Suprapubic skin (tissue), 4 donors: ENCODE measurements at regions not wholly inside any gene's neighbourhood (a gene's known extent, or its start where the extent isn't known, plus 50 kb on each side); places are given as distances from the start of the nearest gene placed in this dataset.

Experiments
- DNase-seq, 2 donors: peaks; one replicate each; pipeline ENCODE4 v3.0.0-alpha.2; 2019; ENCODE audit warnings: low spot score in 2 of 2
- H3K27ac ChIP-seq: fragments of 200-600 bp; sonication (generic); one replicate; pipeline ENCODE4 v1.5.1; 2019
- H3K27me3 ChIP-seq: fragments of 200-600 bp; sonication (generic); one replicate; pipeline ENCODE4 v1.5.1; 2019
- H3K36me3 ChIP-seq: fragments of 200-600 bp; sonication (generic); one replicate; pipeline ENCODE4 v1.5.1; 2019
- H3K4me1 ChIP-seq: fragments of 200-600 bp; sonication (generic); one replicate; pipeline ENCODE4 v1.5.1; 2019
- H3K4me3 ChIP-seq: fragments of 200-600 bp; sonication (generic); one replicate; pipeline ENCODE4 v1.5.1; 2019; ENCODE audit warnings: mild to moderate bottlenecking
- H3K9me3 ChIP-seq: fragments of 200-600 bp; sonication (generic); one replicate; pipeline ENCODE4 v1.5.1; 2019
- CTCF ChIP-seq, 2 donors: fragments of 200-600 bp in 1 of 2; fragments of 450-650 bp in 1 of 2; sonication (generic) in 1 of 2; IDR thresholded peaks; one replicate each; pipeline ENCODE4 v1.5.1; 2016 to 2019; ENCODE audit warnings: antibody characterized with exemption in 2 of 2, mild to moderate bottlenecking in 1 of 2, moderate library complexity in 1 of 2
- EP300 ChIP-seq: sonication (generic); formaldehyde crosslinking; IDR thresholded peaks from one replicate; pipeline ENCODE4 v1.6.1; 2017; ENCODE audit warnings: antibody characterized with exemption
- POLR2A ChIP-seq, 2 donors: fragments of 450-650 bp; IDR thresholded peaks; one replicate each; pipeline ENCODE4 v1.6.1; 2017; ENCODE audit warnings: antibody characterized with exemption in 2 of 2, mild to moderate bottlenecking in 2 of 2, moderate library complexity in 2 of 2
- POLR2AphosphoS5 ChIP-seq, 3 donors: sonication (generic); formaldehyde crosslinking; IDR thresholded peaks; one replicate each; pipeline ENCODE4 v1.6.1; 2017; ENCODE audit warnings: antibody characterized with exemption in 3 of 3
- WGBS: methylation state at CpG from one replicate; pipeline ENCODE4 v1.1.5; 2018; 5-methylcytosine and 5-hydroxymethylcytosine counted together

DNA sequence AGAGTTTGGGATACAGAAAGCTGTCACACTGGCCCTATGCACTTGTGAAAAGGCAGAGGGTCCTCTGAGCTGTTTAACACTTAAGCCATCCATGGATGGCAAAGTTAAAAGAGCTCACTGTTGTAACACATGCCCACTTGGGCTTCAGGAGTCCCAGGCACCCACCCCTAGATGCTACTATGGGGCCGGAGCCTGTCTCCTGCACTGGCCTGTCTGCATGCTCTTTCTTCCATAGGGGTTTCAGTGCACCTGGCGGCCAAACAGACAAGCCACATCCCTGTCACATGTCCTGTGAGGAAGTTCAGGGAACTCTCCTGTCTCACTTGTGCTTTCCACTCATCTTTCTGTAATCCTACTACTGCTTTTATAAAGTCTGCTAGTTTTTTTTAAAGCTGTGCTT lies 2586.0 kb downstream of the PCDH7 start:
- DNase-seq: no peak
- Histone ChIP-seq H3K27ac (no peak overlapping the region), H3K36me3 (no peaks in the 10 kb centered on the region), H3K27me3 (no peaks in the 10 kb centered on the region), H3K4me3 (no peak overlapping the region), H3K4me1 (no peaks in the 10 kb centered on the region), H3K9me3 (no peaks in the 10 kb centered on the region)
- no peak for TF ChIP-seq POLR2AphosphoS5 (IDR thresholded peaks at IDR 0.05)
- TF ChIP-seq EP300: no peak
- no peak for TF ChIP-seq POLR2A (IDR thresholded peaks at IDR 0.05)
- TF ChIP-seq CTCF (IDR thresholded peaks at IDR 0.05): no peak
- 92% methylated on average over 2 of the region's 2 CpGs for WGBS

- no peaks in the 10 kb centered on the region for H3K4me1 ChIP-seq
- no peaks in the 10 kb centered on the region for H3K36me3 ChIP-seq
- 86% methylated on average over 2 of the region's 2 CpGs for WGBS
- no peaks in the 10 kb centered on the region for H3K9me3 ChIP-seq
- no peak for DNase-seq
- H3K27me3 ChIP-seq: no peaks in the 10 kb centered on the region
- no peak overlapping the region for H3K27ac ChIP-seq
- H3K4me3 ChIP-seq: no peak overlapping the region
- TF ChIP-seq POLR2A (IDR thresholded peaks at IDR 0.05): no peak
- no peak for TF ChIP-seq POLR2AphosphoS5 (IDR thresholded peaks at IDR 0.05)
- TF ChIP-seq CTCF (IDR thresholded peaks at IDR 0.05): no peak
- no peak for TF ChIP-seq EP300
Observed at GRCh38 chr4:33316033-33316432, 2595.9 kb downstream of the PCDH7 start.

DNA sequence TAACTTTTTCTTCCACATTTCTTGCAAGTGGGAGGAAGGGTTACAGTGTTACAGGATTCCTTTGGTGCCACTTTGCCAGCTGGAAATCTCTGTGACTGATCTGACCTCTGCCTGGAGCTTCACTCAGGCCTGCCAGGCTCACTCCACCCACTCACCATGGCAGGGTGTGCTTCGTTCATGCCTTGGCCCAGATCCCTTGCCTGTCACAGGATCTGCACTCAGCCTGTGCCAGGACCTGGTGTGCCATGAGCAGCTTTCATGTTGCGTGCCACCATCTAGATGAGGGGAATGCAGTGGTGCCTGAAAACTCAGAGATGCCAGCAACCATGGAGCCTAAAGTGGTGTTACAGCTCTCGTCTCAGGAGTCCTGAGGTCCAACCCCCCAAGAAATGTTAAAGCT lies 2596.4 kb downstream of the PCDH7 start:
- no peak overlapping the region for H3K27ac ChIP-seq
- no peaks in the 10 kb centered on the region for H3K27me3 ChIP-seq
- no peak for TF ChIP-seq POLR2AphosphoS5 (IDR thresholded peaks at IDR 0.05)
- TF ChIP-seq CTCF (IDR thresholded peaks at IDR 0.05): no peak
- TF ChIP-seq EP300: no peak
- no peak for TF ChIP-seq POLR2A (IDR thresholded peaks at IDR 0.05)
- H3K4me1 ChIP-seq: no peaks in the 10 kb centered on the region
- no peaks in the 10 kb centered on the region for H3K36me3 ChIP-seq
- no peaks in the 10 kb centered on the region for H3K9me3 ChIP-seq
- DNase-seq: no peak
- 66% methylated on average over 3 of the region's 3 CpGs for WGBS
- no peak overlapping the region for H3K4me3 ChIP-seq

- 84% methylated on average over 1 of the region's 1 CpG for WGBS
- no peak for DNase-seq
- Histone ChIP-seq H3K27ac (no peak overlapping the region), H3K4me1 (no peaks in the 10 kb centered on the region), H3K27me3 (no peaks in the 10 kb centered on the region), H3K4me3 (no peak overlapping the region), H3K9me3 (no peaks in the 10 kb centered on the region), H3K36me3 (no peaks in the 10 kb centered on the region)
- TF ChIP-seq POLR2A (IDR thresholded peaks at IDR 0.05) (no peak), EP300 (no peak), CTCF (IDR thresholded peaks at IDR 0.05) (no peak)
Observed at GRCh38 chr4:33323393-33323792, 2603.2 kb downstream of the PCDH7 start.

DNA sequence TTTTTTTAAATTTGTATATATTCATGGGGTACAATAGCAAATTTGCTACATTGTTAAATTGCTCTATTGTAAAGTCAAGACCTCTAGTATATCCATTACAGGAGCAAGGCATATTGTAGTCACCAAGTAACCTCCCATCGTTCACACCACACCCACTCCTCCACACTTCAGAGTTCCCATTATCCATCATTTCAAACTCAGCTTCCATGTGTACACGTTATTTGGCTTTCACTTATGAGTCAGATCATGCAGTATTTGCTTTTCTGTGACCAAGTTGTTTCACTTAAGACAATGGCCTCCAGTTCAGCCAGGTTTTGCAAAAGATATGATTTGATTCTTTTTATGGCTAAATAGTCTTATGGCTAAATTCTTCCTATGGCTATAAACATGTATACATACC lies 2614.2 kb downstream of the PCDH7 start:
- H3K9me3 ChIP-seq: peaks cover 15% of the 10 kb centered on the region
- TF ChIP-seq EP300 (no peak), CTCF (IDR thresholded peaks at IDR 0.05) (no peak), POLR2AphosphoS5 (IDR thresholded peaks at IDR 0.05) (no peak), POLR2A (IDR thresholded peaks at IDR 0.05) (no peak)
- no peaks in the 10 kb centered on the region for H3K36me3 ChIP-seq
- H3K27me3 ChIP-seq: no peaks in the 10 kb centered on the region
- no peak overlapping the region for H3K27ac ChIP-seq
- H3K4me3 ChIP-seq: no peak overlapping the region
- 80% methylated on average over 2 of the region's 2 CpGs for WGBS
- H3K4me1 ChIP-seq: no peaks in the 10 kb centered on the region
- DNase-seq: no peak
